ENCODE measurements at regions not wholly inside any gene's neighbourhood (a gene's known extent, or its start where the extent isn't known, plus 50 kb on each side); places are given as distances from the start of the nearest gene placed in this dataset.

GRCh38 chr20:6471871-6472270 is 295.6 kb upstream of the BMP2 start:
- H3K4me3 ChIP-seq (ENCODE audit: low read depth, low read length): no peak overlapping the region
- DNase-seq (ENCODE audit: low read depth, low spot score): no peak
- in situ Hi-C loops (cut with HindIII; ENCODE audit: low sequenced_read_pairs): no loop called here
- TF ChIP-seq CTCF (IDR thresholded peaks at IDR 0.05; ENCODE audit: low read depth, low read length): no peak

GRCh38 chr20:6471110-6471647 is 296.3 kb upstream of the BMP2 start:
- H3K4me3 ChIP-seq (ENCODE audit: low read depth, low read length): no peak overlapping the region
- in situ Hi-C loops (cut with HindIII; ENCODE audit: low sequenced_read_pairs): no loop called here
- TF ChIP-seq CTCF (IDR thresholded peaks at IDR 0.05; ENCODE audit: low read depth, low read length): no peak
- no peak for DNase-seq (ENCODE audit: low read depth, low spot score)

- DNase-seq (ENCODE audit: low read depth, low spot score): no peak
- TF ChIP-seq CTCF (IDR thresholded peaks at IDR 0.05; ENCODE audit: low read depth, low read length): no peak
- H3K4me3 ChIP-seq (ENCODE audit: low read depth, low read length): no peak overlapping the region
- in situ Hi-C loops (cut with HindIII; ENCODE audit: low sequenced_read_pairs): no loop called here
These were observed 297.8 kb upstream of the BMP2 start for GRCh38 chr20:6469695-6470094.

- DNase-seq (ENCODE audit: low read depth, low spot score): no peak
- in situ Hi-C loops (cut with HindIII; ENCODE audit: low sequenced_read_pairs): no loop called here
- no peak overlapping the region for H3K4me3 ChIP-seq (ENCODE audit: low read depth, low read length)
- no peak for TF ChIP-seq CTCF (IDR thresholded peaks at IDR 0.05; ENCODE audit: low read depth, low read length)
These were observed 298.9 kb upstream of the BMP2 start for GRCh38 chr20:6468423-6469116.

- no peak for TF ChIP-seq CTCF (IDR thresholded peaks at IDR 0.05; ENCODE audit: low read depth, low read length)
- H3K4me3 ChIP-seq (ENCODE audit: low read depth, low read length): no peak overlapping the region
- DNase-seq (ENCODE audit: low read depth, low spot score): no peak
- in situ Hi-C loops (cut with HindIII; ENCODE audit: low sequenced_read_pairs): no loop called here
These were observed 299.9 kb upstream of the BMP2 start for GRCh38 chr20:6467562-6467961.

- in situ Hi-C loops (cut with HindIII; ENCODE audit: low sequenced_read_pairs): no loop called here
- no peak overlapping the region for H3K4me3 ChIP-seq (ENCODE audit: low read depth, low read length)
- no peak for TF ChIP-seq CTCF (IDR thresholded peaks at IDR 0.05; ENCODE audit: low read depth, low read length)
- DNase-seq (ENCODE audit: low read depth, low spot score): no peak
These were observed 301.2 kb upstream of the BMP2 start for GRCh38 chr20:6466075-6466810.

All from astrocyte of the spinal cord (primary cell).